ENCODE measurements at regions not wholly inside any gene's neighbourhood (a gene's known extent, or its start where the extent isn't known, plus 50 kb on each side); places are given as distances from the start of the nearest gene placed in this dataset.

GRCh38 chr10:63707254-63707910, 186.2 kb downstream of the REEP3 start:
- TF ChIP-seq CTCF (IDR thresholded peaks at IDR 0.05; ENCODE audit: poor library complexity) = no peak
- no peak for TF ChIP-seq EZH2 (IDR thresholded peaks at IDR 0.05; ENCODE audit: borderline replicate concordance)

All from hepatocyte (in vitro differentiated cells).